Stomach (tissue), 8 donors: ENCODE measurements at regions not wholly inside any gene's neighbourhood (a gene's known extent, or its start where the extent isn't known, plus 50 kb on each side); places are given as distances from the start of the nearest gene placed in this dataset.
"Not testable (repeated sequence)": the region's sequence is repeated elsewhere in the genome, so short reads cannot be mapped to it uniquely, and the experiment has no call there.

Experiments
- DNase-seq, 2 donors: peaks; one replicate each; pipeline versions ENCODE4 v3.0.0 to v3.0.0-alpha.2; 2013 to 2019
- H3K27ac ChIP-seq, 5 donors: fragments of 200-600 bp in 4 of 5; sonication (generic) in 4 of 5; one replicate each; pipeline ENCODE4 v1.5.1; 2013 to 2019; ENCODE audit warnings: mild to moderate bottlenecking in 1 of 5, moderate library complexity in 1 of 5
- H3K27me3 ChIP-seq, 3 donors: fragments of 200-600 bp; sonication (generic); one replicate each; pipeline ENCODE4 v1.5.1; 2017 to 2019; ENCODE audit warnings: mixed run types in 1 of 3
- H3K36me3 ChIP-seq, 4 donors: fragments of 200-600 bp; sonication (generic); 1 replicate in 3 of 4; 2 replicates in 1 of 4; pipeline ENCODE4 v1.5.1; 2016 to 2019
- H3K4me1 ChIP-seq, 4 donors: fragments of 200-600 bp; sonication (generic); one replicate each; pipeline ENCODE4 v1.5.1; 2016 to 2019
- H3K4me3 ChIP-seq, 4 donors: fragments of 200-600 bp; sonication (generic) in 3 of 4; one replicate each; pipeline ENCODE4 v1.5.1; 2016 to 2019; ENCODE audit warnings: mild to moderate bottlenecking in 1 of 4
- H3K9me3 ChIP-seq, 4 donors: fragments of 200-600 bp; sonication (generic); one replicate each; pipeline ENCODE4 v1.5.1; 2016 to 2019
- EP300 ChIP-seq: sonication (generic); formaldehyde crosslinking; IDR thresholded peaks from one replicate; pipeline ENCODE4 v1.6.1; 2017; ENCODE audit warnings: antibody characterized with exemption
- POLR2A ChIP-seq, 4 donors: fragments of 450-650 bp; IDR thresholded peaks; one replicate each; pipeline ENCODE4 v1.6.1; 2016; ENCODE audit warnings: antibody characterized with exemption in 4 of 4, control low read depth in 2 of 4, mild to moderate bottlenecking in 1 of 4, moderate library complexity in 1 of 4
- POLR2AphosphoS5 ChIP-seq, 3 donors: sonication (generic); formaldehyde crosslinking; IDR thresholded peaks; one replicate each; pipeline ENCODE4 v1.6.1; 2016; ENCODE audit warnings: antibody characterized with exemption in 3 of 3
- WGBS, 5 donors: extraction: QIAGEN DNeasy Blood & Tissue Kit in 3 of 5; methylation state at CpG; one replicate each; pipeline versions ENCODE4 v1.1.5 to v1.1.7; 2013 to 2018; 5-methylcytosine and 5-hydroxymethylcytosine counted together
- intact Hi-C: fragments of 100-400 bp; cut with DNase I; formaldehyde crosslinking; loops from one replicate; pipeline ENCODE4 v1.15.1; 2023; ENCODE audit warnings: low total_unique reads
- TF ChIP-seq, protein P1 (sequence below), 7 experiments: fragments of 450-650 bp in 4 of 7; fragments of 200-600 bp in 3 of 7; sonication (generic) in 3 of 7; IDR thresholded peaks; one replicate each; pipeline ENCODE4 v1.5.1; 2016 to 2019; ENCODE audit warnings: antibody characterized with exemption in 7 of 7, control low read depth in 2 of 7, mild to moderate bottlenecking in 1 of 7
- donor health status: healthy with polysubstance abuse.
- donor health status: Bipolar disorder and iron deficiency.
- donor health status: healthy.

DNA sequence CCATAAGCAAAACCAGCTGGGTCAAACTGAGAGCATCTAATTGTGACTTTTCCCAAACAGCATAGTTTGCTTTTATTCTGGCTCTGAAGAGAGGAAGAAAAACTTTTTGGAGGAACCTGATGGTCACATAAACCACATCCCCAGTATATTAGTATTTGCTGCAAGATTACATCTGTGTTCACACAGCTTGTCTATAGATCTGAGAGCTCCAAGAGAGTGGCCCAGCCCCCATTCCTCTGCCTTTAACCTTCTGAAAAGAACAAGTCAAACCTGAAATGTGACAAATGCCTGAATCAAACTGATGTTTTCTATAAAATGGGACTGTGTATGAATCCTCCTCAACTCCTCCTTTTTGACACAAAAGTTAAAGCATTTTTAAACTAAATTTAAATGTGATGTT is 435.2 kb downstream of the ZNF479 start:
- H3K9me3 ChIP-seq, result peaks cover 0 to 65% (median 39%) of the 10 kb centered on the region in 4 donors
- intact Hi-C loops, H3K27ac ChIP-seq, H3K27me3 ChIP-seq, H3K36me3 ChIP-seq, H3K4me1 ChIP-seq, DNase-seq, H3K4me3 ChIP-seq: not testable (repeated sequence)

DNA sequence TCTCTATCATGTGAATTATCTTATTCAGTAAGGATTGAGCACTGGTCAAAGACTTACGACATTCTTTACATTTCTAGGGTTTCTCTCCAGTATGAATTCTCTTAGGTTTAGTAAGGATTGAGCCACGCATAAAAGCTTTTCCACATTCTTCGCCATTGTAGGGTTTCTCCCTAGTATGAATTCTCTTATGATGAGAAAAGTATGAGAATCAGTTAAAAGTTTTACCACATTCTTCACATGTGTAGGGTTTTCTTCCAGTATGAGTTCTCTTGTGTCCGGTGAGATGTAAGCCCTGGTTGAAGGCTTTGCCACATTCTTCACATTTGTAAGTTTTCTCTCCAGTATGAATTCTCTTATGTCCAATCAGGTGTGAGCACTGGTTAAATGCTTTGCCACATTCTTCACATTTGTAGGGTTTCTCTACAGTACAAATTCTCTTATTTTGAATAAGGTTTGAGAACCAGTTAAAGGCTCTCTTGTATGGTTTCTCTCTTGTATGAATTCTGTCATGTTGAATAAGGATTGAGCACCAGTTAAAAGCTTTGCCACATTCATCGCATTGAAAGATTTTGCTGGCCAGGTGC is 445.9 kb downstream of the ZNF479 start:
- H3K27me3 ChIP-seq, result no peaks in the 10 kb centered on the region
- peaks cover 15 to 81% (median 70%) of the 10 kb centered on the region in 4 donors for H3K9me3 ChIP-seq
- H3K4me3 ChIP-seq, result no peak overlapping the region
- no peaks in the 10 kb centered on the region for H3K4me1 ChIP-seq
- no peak for TF ChIP-seq POLR2A (IDR thresholded peaks at IDR 0.05)
- no peak for TF ChIP-seq EP300
- TF ChIP-seq, protein P1, sequence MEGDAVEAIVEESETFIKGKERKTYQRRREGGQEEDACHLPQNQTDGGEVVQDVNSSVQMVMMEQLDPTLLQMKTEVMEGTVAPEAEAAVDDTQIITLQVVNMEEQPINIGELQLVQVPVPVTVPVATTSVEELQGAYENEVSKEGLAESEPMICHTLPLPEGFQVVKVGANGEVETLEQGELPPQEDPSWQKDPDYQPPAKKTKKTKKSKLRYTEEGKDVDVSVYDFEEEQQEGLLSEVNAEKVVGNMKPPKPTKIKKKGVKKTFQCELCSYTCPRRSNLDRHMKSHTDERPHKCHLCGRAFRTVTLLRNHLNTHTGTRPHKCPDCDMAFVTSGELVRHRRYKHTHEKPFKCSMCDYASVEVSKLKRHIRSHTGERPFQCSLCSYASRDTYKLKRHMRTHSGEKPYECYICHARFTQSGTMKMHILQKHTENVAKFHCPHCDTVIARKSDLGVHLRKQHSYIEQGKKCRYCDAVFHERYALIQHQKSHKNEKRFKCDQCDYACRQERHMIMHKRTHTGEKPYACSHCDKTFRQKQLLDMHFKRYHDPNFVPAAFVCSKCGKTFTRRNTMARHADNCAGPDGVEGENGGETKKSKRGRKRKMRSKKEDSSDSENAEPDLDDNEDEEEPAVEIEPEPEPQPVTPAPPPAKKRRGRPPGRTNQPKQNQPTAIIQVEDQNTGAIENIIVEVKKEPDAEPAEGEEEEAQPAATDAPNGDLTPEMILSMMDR (IDR thresholded peaks at IDR 0.05), result no peak
- TF ChIP-seq POLR2AphosphoS5 (IDR thresholded peaks at IDR 0.05), result no peak
- 68 to 79% (median 78%) methylated on average over 5 of the region's 5 CpGs for WGBS, 5 donors
- no peak for DNase-seq
- intact Hi-C loops, result no loop called here
- no peak overlapping the region for H3K27ac ChIP-seq
- no peaks in the 10 kb centered on the region for H3K36me3 ChIP-seq

DNA sequence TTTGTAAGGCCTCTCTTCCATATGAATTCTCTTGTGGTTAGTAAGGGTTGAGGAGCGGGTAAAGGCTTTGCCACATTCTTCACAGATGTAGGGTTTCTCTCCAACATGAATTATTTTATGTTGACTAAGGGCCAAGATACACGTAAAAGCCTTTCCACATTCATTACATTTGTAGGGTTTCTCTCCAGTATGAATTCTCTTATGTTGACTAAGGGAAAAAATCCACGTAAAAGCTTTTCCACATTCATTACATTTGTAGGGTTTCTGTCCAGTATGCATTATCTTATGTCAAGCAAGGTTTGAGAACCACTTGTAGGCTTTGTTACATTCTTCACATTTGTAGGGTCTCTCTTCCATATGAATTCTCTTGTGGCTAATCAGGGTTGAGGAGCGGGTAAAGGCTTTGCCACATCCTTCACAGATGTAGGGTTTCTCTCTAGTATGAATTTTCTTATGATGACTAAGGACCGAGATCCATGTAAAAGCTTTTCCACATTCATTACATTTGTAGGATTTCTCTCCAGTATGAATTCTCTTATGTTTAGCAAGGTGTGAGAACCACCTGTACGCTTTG is 493.0 kb downstream of the ZNF479 start:
- no peak for DNase-seq
- 65 to 76% (median 71%) methylated on average over 6 of the region's 6 CpGs for WGBS, 5 donors
- intact Hi-C loops, result no loop called here
- Histone ChIP-seq H3K36me3 (no peaks in the 10 kb centered on the region), H3K9me3 (peaks cover 15 to 91% (median 85%) of the 10 kb centered on the region in 4 donors), H3K27me3 (no peaks in the 10 kb centered on the region), H3K4me3 (no peak overlapping the region), H3K4me1 (no peaks in the 10 kb centered on the region), H3K27ac (no peak overlapping the region)
- TF ChIP-seq EP300, result no peak
- TF ChIP-seq POLR2A (IDR thresholded peaks at IDR 0.05), result no peak
- TF ChIP-seq, protein P1 (IDR thresholded peaks at IDR 0.05), result no peak
- no peak for TF ChIP-seq POLR2AphosphoS5 (IDR thresholded peaks at IDR 0.05)

DNA sequence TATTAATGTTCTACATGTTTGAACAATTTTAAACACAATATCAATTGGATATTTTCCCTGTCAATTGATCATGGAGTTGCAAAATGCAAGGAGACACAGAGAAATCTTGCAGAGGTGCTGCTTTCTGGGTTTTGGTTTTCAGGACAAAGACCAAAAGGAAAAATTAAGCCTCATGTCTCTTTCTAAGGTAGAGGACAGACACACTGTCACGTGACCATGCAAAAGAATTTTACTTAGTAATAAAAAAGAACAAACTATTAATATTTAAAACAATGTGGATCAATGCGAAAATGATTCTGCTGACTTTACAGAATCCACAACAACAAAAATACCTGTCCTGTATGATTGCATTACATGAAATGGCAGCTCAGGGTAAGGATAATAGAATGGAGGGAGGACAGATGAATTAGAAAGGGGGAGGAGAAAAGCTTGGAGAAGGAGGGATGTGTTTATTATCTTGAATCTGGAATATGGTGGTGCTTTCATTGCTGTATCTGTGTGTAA is 493.7 kb upstream of the NUPR2 start:
- 38 to 59% (median 40%) methylated on average over 2 of the region's 2 CpGs for WGBS, 5 donors
- peaks cover 0 to 54% (median 30%) of the 10 kb centered on the region in 4 donors for H3K9me3 ChIP-seq
- no peaks in the 10 kb centered on the region for H3K27me3 ChIP-seq
- intact Hi-C loops, result no loop called here
- no peak overlapping the region for H3K27ac ChIP-seq
- H3K4me1 ChIP-seq, result no peaks in the 10 kb centered on the region
- TF ChIP-seq EP300 (no peak), POLR2AphosphoS5 (IDR thresholded peaks at IDR 0.05) (no peak)
- TF ChIP-seq, protein P1 (IDR thresholded peaks at IDR 0.05), result no peak
- H3K36me3 ChIP-seq, result no peaks in the 10 kb centered on the region
- H3K4me3 ChIP-seq, result no peak overlapping the region
- no peak for DNase-seq

DNA sequence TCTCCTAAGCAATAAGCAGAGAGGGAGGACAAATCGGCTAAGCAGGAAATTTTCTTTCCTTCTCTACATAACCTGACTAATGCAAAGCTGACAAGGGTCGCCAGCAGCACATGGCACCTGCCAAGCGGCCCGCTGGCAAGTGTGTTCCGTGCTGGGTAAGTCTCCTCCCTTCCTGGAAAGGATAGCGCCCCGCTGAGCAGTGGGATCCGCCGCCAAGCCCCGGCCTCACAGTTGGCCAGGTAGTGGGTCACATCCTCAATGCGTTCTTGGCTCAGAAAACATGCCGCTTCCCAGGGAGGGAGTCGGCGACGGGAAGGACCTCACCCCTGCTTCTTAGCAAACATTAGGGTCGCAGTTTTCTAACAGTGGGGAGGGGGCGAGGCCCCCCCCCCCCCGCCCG is 488.9 kb upstream of the NUPR2 start:
- no peak overlapping the region for H3K4me3 ChIP-seq
- no peaks in the 10 kb centered on the region for H3K27me3 ChIP-seq
- no peaks in the 10 kb centered on the region for H3K36me3 ChIP-seq
- intact Hi-C loops, result no loop called here
- TF ChIP-seq EP300 (no peak), POLR2A (IDR thresholded peaks at IDR 0.05) (no peak), POLR2AphosphoS5 (IDR thresholded peaks at IDR 0.05) (no peak)
- TF ChIP-seq, protein P1 (IDR thresholded peaks at IDR 0.05), result no peak
- H3K27ac ChIP-seq, result no peak overlapping the region
- H3K4me1 ChIP-seq, result no peaks in the 10 kb centered on the region
- 57 to 67% (median 63%) methylated on average over 14 to 19 of the region's 19 CpGs for WGBS, 5 donors
- DNase-seq, result no peak
- peaks cover 0 to 50% (median 38%) of the 10 kb centered on the region in 4 donors for H3K9me3 ChIP-seq
